Stomach (tissue), 4 donors: ENCODE measurements at regions not wholly inside any gene's neighbourhood (a gene's known extent, or its start where the extent isn't known, plus 50 kb on each side); places are given as distances from the start of the nearest gene placed in this dataset.

ENCODE experiments used
- CTCF ChIP-seq, 7 experiments: fragments of 450-650 bp in 4 of 7; fragments of 200-600 bp in 3 of 7; sonication (generic) in 3 of 7; IDR thresholded peaks; one replicate each; pipeline ENCODE4 v1.5.1; 2016 to 2019; ENCODE audit warnings: antibody characterized with exemption in 7 of 7, control low read depth in 2 of 7, mild to moderate bottlenecking in 1 of 7
- POLR2A ChIP-seq, 4 donors: fragments of 450-650 bp; IDR thresholded peaks; one replicate each; pipeline ENCODE4 v1.6.1; 2016; ENCODE audit warnings: antibody characterized with exemption in 4 of 4, control low read depth in 2 of 4, mild to moderate bottlenecking in 1 of 4, moderate library complexity in 1 of 4

GRCh38 chr2:146031158-146031557, 1511.2 kb upstream of the ZEB2 start:
- no peak for TF ChIP-seq POLR2A (IDR thresholded peaks at IDR 0.05)
- TF ChIP-seq CTCF (IDR thresholded peaks at IDR 0.05) = no peak
